OCI-LY3 (cell line): ENCODE measurements at regions not wholly inside any gene's neighbourhood (a gene's known extent, or its start where the extent isn't known, plus 50 kb on each side); places are given as distances from the start of the nearest gene placed in this dataset.

ENCODE experiments used
- CTCF ChIP-seq: fragments of 200-600, 300-600 bp; sonication (generic); IDR thresholded peaks from 2 replicates; pipeline ENCODE4 v1.5.1; 2014; ENCODE audit warnings: antibody characterized with exemption, low read length, low read depth
- EZH2phosphoT487 ChIP-seq: fragments of 200-600 bp; shearing (Covaris generic); IDR thresholded peaks from 2 replicates; pipeline ENCODE4 v1.6.1; 2018; ENCODE audit warnings: antibody characterized with exemption, mixed run types, low read depth

GRCh38 chr4:181761156-181761555 is 482.0 kb upstream of the TENM3 start:
- TF ChIP-seq CTCF: no peak
- TF ChIP-seq EZH2phosphoT487: no peak
